K562 (cell line): ENCODE measurements at regions not wholly inside any gene's neighbourhood (a gene's known extent, or its start where the extent isn't known, plus 50 kb on each side); places are given as distances from the start of the nearest gene placed in this dataset.

ENCODE experiments used
- ATAC-seq: fragments of 200-7000 bp; cut with Tn5 transposase; 3 replicates; pipeline ENCODE4 v1.9.1; 2020; ENCODE audit warnings: moderate library complexity
- BruUV-seq: library from RNA; stranded (reverse); fragments of 400-500 nt; replicated peaks from 2 replicates; lab custom pipeline; 2021; lab: Mats Ljungman, UMichigan
- CTCF ChIA-PET: fragments of 300-600 bp; formaldehyde crosslinking; extraction: SDS; loops from one replicate; lab custom pipeline; 2021; ENCODE audit warnings: low intra/inter-chr PET ratio; lab: Yijun Ruan, JAX
- POLR2A ChIA-PET: fragments of 300-600, 350-650 bp; sonication (Branson Sonifier 250); formaldehyde crosslinking; extraction: SDS; loops from one replicate; lab custom pipeline; 2021; ENCODE audit warnings: antibody characterized with exemption, inconsistent platforms; lab: Yijun Ruan, JAX
- DNase-seq, 4 experiments: peaks; one replicate each; pipeline versions ENCODE4 v3.0.0 to v3.0.0-alpha.2; 2011 to 2018; ENCODE audit warnings: low spot score in 3 of 4, mixed read lengths in 3 of 4; ENCODE audit errors: extremely low read depth in 1 of 4
- FAIRE-seq: peaks from 2 replicates; lab custom pipeline; 2011; peaks lifted over from hg19 to GRCh38; lab: Jason Lieb, UNC
- H2AFZ ChIP-seq: 2 replicates; pipeline ENCODE4 v1.6.0; 2011; ENCODE audit warnings: low read depth, low read length, control low read depth, inconsistent platforms
- H3K27ac ChIP-seq: fragments of 200-600 bp; 3 replicates; pipeline ENCODE4 v1.8.0; 2011; ENCODE audit warnings: low read depth, mild to moderate bottlenecking, control low read depth, inconsistent platforms, low read length, moderate library complexity, mixed read lengths; ENCODE audit errors: extremely low read depth
- H3K27me3 ChIP-seq, 2 experiments: fragments of 300-600 bp in 1 of 2; 2 replicates in 1 of 2; 3 replicates in 1 of 2; pipeline versions ENCODE4 v1.6.0 to v1.8.0; 2011; ENCODE audit warnings: inconsistent platforms in 2 of 2, low read length in 2 of 2, mild to moderate bottlenecking in 1 of 2, mixed read lengths in 1 of 2, moderate library complexity in 1 of 2; ENCODE audit not compliant: control insufficient read depth in 2 of 2, insufficient read depth in 2 of 2
- H3K36me3 ChIP-seq: fragments of 300-600 bp; 3 replicates; pipeline ENCODE4 v1.8.0; 2011; ENCODE audit warnings: mild to moderate bottlenecking, low read length, inconsistent platforms; ENCODE audit not compliant: control insufficient read depth, insufficient read depth
- H3K4me1 ChIP-seq, 2 experiments: fragments of 200-600 bp in 1 of 2; replicated peaks in 1 of 2; 2 replicates in 1 of 2; 3 replicates in 1 of 2; pipeline versions ENCODE4 v1.5.1 to v1.8.0; 2011; ENCODE audit warnings: inconsistent platforms in 2 of 2, low read length in 2 of 2, mild to moderate bottlenecking in 1 of 2, mixed read lengths in 1 of 2, moderate library complexity in 1 of 2; ENCODE audit not compliant: control insufficient read depth in 2 of 2, insufficient read depth in 2 of 2
- H3K4me2 ChIP-seq: 2 replicates; pipeline ENCODE4 v1.6.1; 2011; ENCODE audit warnings: low read length, control low read depth, inconsistent platforms, mixed read lengths; ENCODE audit not compliant: insufficient read depth
- H3K4me3 ChIP-seq: fragments of 200-600 bp; sonication (generic), shearing (Covaris generic); 2 replicates; pipeline ENCODE4 v1.5.1; 2016; ENCODE audit warnings: control low read depth, inconsistent platforms
- H3K79me2 ChIP-seq: fragments of 200-600 bp; 3 replicates; pipeline ENCODE4 v1.8.0; 2011; ENCODE audit warnings: low read length, inconsistent platforms; ENCODE audit not compliant: control insufficient read depth, insufficient read depth
- H3K9ac ChIP-seq, 2 experiments: 2 replicates each; pipeline versions ENCODE4 v1.6.0 to v1.6.1; 2011; ENCODE audit warnings: low read depth in 2 of 2, low read length in 2 of 2, control low read depth in 1 of 2, inconsistent platforms in 1 of 2, mild to moderate bottlenecking in 1 of 2, mixed read lengths in 1 of 2; ENCODE audit not compliant: insufficient read depth in 1 of 2
- H3K9me1 ChIP-seq: one replicate; pipeline ENCODE4 v1.6.0; 2011; ENCODE audit warnings: inconsistent platforms, mild to moderate bottlenecking, low read length, moderate library complexity; ENCODE audit not compliant: control insufficient read depth, insufficient read depth
- H3K9me3 ChIP-seq: replicated peaks from 2 replicates; pipeline ENCODE4 v1.5.1; 2011; ENCODE audit warnings: low read depth, low read length, inconsistent platforms; ENCODE audit not compliant: control insufficient read depth, insufficient read depth
- H4K20me1 ChIP-seq: replicated peaks from 2 replicates; pipeline ENCODE4 v1.6.1; 2011; ENCODE audit warnings: low read length, inconsistent platforms, mixed read lengths; ENCODE audit not compliant: control insufficient read depth, insufficient read depth
- IRF2 ChIP-seq: sonication (generic); formaldehyde crosslinking; IDR thresholded peaks from 2 replicates; pipeline ENCODE4 v1.8.1; 2022; ENCODE audit warnings: mild to moderate bottlenecking, missing genetic modification reagents
- POLR2H ChIP-seq: IDR thresholded peaks from 2 replicates; pipeline ENCODE4 v1.6.1; 2016; ENCODE audit warnings: missing genetic modification characterization, low read depth, mild to moderate bottlenecking, control low read depth, missing compliant biosample characterization, moderate library complexity
- WGBS: fragments of 100-300 bp; shearing (Covaris generic); methylation state at CpG from one replicate; pipeline ENCODE4 v1.1.6; 2016; ENCODE audit warnings: low coverage, mixed read lengths; ENCODE audit not compliant: insufficient coverage; ENCODE audit errors: missing lambda C conversion rate; 5-methylcytosine and 5-hydroxymethylcytosine counted together
- in situ Hi-C: fragments of 300-500 bp; cut with MboI; formaldehyde crosslinking; loops from 4 replicates; pipeline ENCODE4 v1.15.0; 2018; ENCODE audit warnings: inconsistent platforms, mixed read lengths
- intact Hi-C: fragments of 100-400 bp; cut with micrococcal nuclease; formaldehyde crosslinking; loops from 2 replicates; pipeline ENCODE4 v1.14.2; 2022
- TF ChIP-seq, protein P1 (sequence below): conservative IDR thresholded peaks from 2 replicates; pipeline ENCODE4 v1.6.1; 2011; ENCODE audit warnings: low read depth, mild to moderate bottlenecking, low read length; ENCODE audit not compliant: control insufficient read depth

DNA sequence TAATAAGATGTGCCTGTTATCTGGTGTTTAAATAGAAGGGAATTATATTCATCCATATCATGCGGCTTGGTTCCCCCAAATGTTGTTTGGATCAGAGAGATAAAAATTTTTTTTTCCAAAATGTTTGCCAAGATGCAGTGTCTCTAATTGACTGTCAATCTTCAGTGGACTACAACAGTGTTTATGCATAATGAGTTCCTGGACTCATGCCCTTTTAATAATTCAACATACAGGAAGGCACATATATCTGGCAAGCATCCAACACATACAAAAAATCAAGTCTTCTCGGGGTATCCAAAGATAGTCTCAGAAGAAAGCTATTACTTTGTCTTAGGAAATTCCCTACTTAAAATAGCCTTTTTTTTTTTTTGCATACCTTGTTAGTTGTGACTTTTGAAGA lies 1534.7 kb downstream of the EFNA5 start:
- no peak for ATAC-seq
- H3K27me3 ChIP-seq: no peaks in the 10 kb centered on the region
- no peaks in the 10 kb centered on the region for H4K20me1 ChIP-seq
- no peak for TF ChIP-seq IRF2 (CRISPR knock-in tag)
- TF ChIP-seq, protein P1, sequence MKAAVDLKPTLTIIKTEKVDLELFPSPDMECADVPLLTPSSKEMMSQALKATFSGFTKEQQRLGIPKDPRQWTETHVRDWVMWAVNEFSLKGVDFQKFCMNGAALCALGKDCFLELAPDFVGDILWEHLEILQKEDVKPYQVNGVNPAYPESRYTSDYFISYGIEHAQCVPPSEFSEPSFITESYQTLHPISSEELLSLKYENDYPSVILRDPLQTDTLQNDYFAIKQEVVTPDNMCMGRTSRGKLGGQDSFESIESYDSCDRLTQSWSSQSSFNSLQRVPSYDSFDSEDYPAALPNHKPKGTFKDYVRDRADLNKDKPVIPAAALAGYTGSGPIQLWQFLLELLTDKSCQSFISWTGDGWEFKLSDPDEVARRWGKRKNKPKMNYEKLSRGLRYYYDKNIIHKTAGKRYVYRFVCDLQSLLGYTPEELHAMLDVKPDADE: no peak
- CTCF ChIA-PET: no interaction called here
- H3K9ac ChIP-seq: no peak overlapping the region
- no peaks in the 10 kb centered on the region for H3K9me1 ChIP-seq
- DNase-seq: no peak
- no peaks in the 10 kb centered on the region for H3K4me1 ChIP-seq
- no peak for FAIRE-seq
- in situ Hi-C loops (no loop called here), intact Hi-C loops (no loop called here)
- WGBS: 20% methylated on average over 2 of the region's 2 CpGs
- no peaks in the 10 kb centered on the region for H3K36me3 ChIP-seq
- no peak overlapping the region for H2AFZ ChIP-seq
- no peaks in the 10 kb centered on the region for H3K9me3 ChIP-seq
- no peak overlapping the region for H3K4me3 ChIP-seq
- no peaks in the 10 kb centered on the region for H3K79me2 ChIP-seq
- no TSS peak for BruUV-seq
- H3K27ac ChIP-seq: no peak overlapping the region
- no peak overlapping the region for H3K4me2 ChIP-seq
- POLR2A ChIA-PET: no interaction called here

DNA sequence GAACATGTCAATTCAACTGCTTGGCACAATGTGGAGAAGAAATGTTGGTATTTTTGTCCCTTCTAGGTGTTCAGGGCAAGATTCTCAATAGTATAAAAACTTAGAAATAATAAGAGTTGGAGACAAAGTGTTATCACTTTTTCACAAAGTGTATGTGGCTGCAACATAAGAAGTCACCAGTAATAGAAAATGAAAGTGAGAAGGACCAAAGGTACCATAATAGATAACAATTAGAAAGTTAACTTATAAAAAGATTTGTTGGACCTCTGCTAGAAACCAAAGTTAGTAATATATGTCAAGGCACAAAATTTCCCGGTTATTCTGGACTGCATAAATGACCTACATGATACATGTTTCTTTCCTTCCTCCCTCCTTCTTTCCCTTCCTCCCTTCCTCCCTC lies 1535.3 kb downstream of the EFNA5 start:
- DNase-seq: no peak
- FAIRE-seq: no peak
- ChIA-PET POLR2A (no interaction called here), CTCF (no interaction called here)
- no peak overlapping the region for H2AFZ ChIP-seq
- no peaks in the 10 kb centered on the region for H3K9me1 ChIP-seq
- no peak overlapping the region for H3K27ac ChIP-seq
- H3K4me1 ChIP-seq: no peaks in the 10 kb centered on the region
- no peak overlapping the region for H3K4me2 ChIP-seq
- H3K9me3 ChIP-seq: no peaks in the 10 kb centered on the region
- 0% methylated on average over 1 of the region's 1 CpG for WGBS
- in situ Hi-C loops (no loop called here), intact Hi-C loops (no loop called here)
- H3K79me2 ChIP-seq: no peaks in the 10 kb centered on the region
- no peak overlapping the region for H3K9ac ChIP-seq
- BruUV-seq: no TSS peak
- no peaks in the 10 kb centered on the region for H4K20me1 ChIP-seq
- H3K27me3 ChIP-seq: no peaks in the 10 kb centered on the region
- no peak for TF ChIP-seq POLR2H (tag)
- no peaks in the 10 kb centered on the region for H3K36me3 ChIP-seq
- no peak for ATAC-seq
- no peak overlapping the region for H3K4me3 ChIP-seq
